ENCODE measurements at regions not wholly inside any gene's neighbourhood (a gene's known extent, or its start where the extent isn't known, plus 50 kb on each side); places are given as distances from the start of the nearest gene placed in this dataset.

DNA sequence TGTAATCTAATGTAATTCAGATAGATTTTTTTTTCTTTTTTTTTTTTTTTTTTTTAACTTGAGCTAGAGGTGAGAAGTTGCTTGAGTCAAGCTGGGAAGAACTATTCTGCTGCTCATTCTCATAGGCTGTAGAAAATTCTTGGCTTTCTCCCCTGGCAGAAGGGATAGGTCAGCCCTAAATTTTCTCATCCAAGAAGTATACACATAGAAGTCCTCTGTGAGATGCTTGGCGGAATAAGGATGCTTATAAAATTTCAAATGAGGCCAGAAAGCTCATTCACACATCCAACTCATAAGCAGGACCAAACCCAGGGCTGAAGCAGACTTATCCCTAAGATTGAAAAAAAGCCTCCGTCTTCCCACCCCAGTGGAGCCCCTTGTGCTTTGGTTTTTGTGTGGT is 572.5 kb downstream of the SQOR start:
- H2BK15ac ChIP-seq (ENCODE audit: low read depth, low read length) = no peak overlapping the region
- H3K4me3 ChIP-seq (ENCODE audit: insufficient read depth, low read depth, low read length) = no peak overlapping the region
- no peak for TF ChIP-seq MAZ (IDR thresholded peaks at IDR 0.05; ENCODE audit: borderline replicate concordance, low read depth, low read length)
- no peak for TF ChIP-seq MXI1 (IDR thresholded peaks at IDR 0.05; ENCODE audit: borderline replicate concordance, low read depth, low read length)
- TF ChIP-seq RCOR1 (IDR thresholded peaks at IDR 0.05; ENCODE audit: insufficient replicate concordance, low read length) = no peak
- no peak for TF ChIP-seq RAD21 (IDR thresholded peaks at IDR 0.05; ENCODE audit: low read length)
- TF ChIP-seq, protein P1, sequence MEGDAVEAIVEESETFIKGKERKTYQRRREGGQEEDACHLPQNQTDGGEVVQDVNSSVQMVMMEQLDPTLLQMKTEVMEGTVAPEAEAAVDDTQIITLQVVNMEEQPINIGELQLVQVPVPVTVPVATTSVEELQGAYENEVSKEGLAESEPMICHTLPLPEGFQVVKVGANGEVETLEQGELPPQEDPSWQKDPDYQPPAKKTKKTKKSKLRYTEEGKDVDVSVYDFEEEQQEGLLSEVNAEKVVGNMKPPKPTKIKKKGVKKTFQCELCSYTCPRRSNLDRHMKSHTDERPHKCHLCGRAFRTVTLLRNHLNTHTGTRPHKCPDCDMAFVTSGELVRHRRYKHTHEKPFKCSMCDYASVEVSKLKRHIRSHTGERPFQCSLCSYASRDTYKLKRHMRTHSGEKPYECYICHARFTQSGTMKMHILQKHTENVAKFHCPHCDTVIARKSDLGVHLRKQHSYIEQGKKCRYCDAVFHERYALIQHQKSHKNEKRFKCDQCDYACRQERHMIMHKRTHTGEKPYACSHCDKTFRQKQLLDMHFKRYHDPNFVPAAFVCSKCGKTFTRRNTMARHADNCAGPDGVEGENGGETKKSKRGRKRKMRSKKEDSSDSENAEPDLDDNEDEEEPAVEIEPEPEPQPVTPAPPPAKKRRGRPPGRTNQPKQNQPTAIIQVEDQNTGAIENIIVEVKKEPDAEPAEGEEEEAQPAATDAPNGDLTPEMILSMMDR (conservative IDR thresholded peaks at IDR 0.05; ENCODE audit: low read depth, low read length) = no peak
- no peak for TF ChIP-seq MAFK (IDR thresholded peaks at IDR 0.05; ENCODE audit: low read depth, low read length)
- no peak for TF ChIP-seq FOS (IDR thresholded peaks at IDR 0.05; ENCODE audit: low read depth, low read length)
- no peak for TF ChIP-seq CEBPB (IDR thresholded peaks at IDR 0.05; ENCODE audit: low read depth, low read length)
- no peak for TF ChIP-seq RFX5 (IDR thresholded peaks at IDR 0.05; ENCODE audit: low read depth, low read length)
- TF ChIP-seq, protein P2, sequence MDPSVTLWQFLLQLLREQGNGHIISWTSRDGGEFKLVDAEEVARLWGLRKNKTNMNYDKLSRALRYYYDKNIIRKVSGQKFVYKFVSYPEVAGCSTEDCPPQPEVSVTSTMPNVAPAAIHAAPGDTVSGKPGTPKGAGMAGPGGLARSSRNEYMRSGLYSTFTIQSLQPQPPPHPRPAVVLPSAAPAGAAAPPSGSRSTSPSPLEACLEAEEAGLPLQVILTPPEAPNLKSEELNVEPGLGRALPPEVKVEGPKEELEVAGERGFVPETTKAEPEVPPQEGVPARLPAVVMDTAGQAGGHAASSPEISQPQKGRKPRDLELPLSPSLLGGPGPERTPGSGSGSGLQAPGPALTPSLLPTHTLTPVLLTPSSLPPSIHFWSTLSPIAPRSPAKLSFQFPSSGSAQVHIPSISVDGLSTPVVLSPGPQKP (IDR thresholded peaks at IDR 0.05; ENCODE audit: borderline replicate concordance, low read depth, low read length) = no peak
- no peak for TF ChIP-seq POLR2A (IDR thresholded peaks at IDR 0.05; ENCODE audit: low read depth, low read length)
- TF ChIP-seq SMC3 (IDR thresholded peaks at IDR 0.05; ENCODE audit: low read depth, low read length) = no peak
- TF ChIP-seq BHLHE40 (IDR thresholded peaks at IDR 0.05; ENCODE audit: low read depth, low read length) = no peak
- no peak for TF ChIP-seq CHD1 (IDR thresholded peaks at IDR 0.05; ENCODE audit: low read depth, low read length)
- TF ChIP-seq NFE2L2 (IDR thresholded peaks at IDR 0.05; ENCODE audit: low read depth, low read length) = no peak
- no peaks in the 10 kb centered on the region for H3K36me3 ChIP-seq (ENCODE audit: control insufficient read depth, insufficient read depth, low read length)
- dilution Hi-C loops (cut with HindIII; ENCODE audit: low sequenced_read_pairs, unreplicated experiment) = no loop called here
- H2BK5ac ChIP-seq (ENCODE audit: low read depth, low read length, poor library complexity, severe bottlenecking) = no peak overlapping the region
- no peak overlapping the region for H3K9ac ChIP-seq (ENCODE audit: low read depth, low read length)
- no peak overlapping the region for H4K5ac ChIP-seq (ENCODE audit: low read depth, low read length)
- peaks cover 3% of the 10 kb centered on the region; the same call in 1 of the 2 replicates for H3K9me3 ChIP-seq (ENCODE audit: control insufficient read depth, insufficient read depth, low read length)
- ATAC-seq (ENCODE audit: low read depth) (no peak), DNase-seq (no peak)
- no CpG with 5 or more reads among the region's 2 CpGs for WGBS, 2 experiments (ENCODE audit: extremely low coverage in 2 of 2, insufficient read length in 1 of 2)
- no TSS peak for BruUV-seq (replicated peaks)
- no peak overlapping the region for H4K91ac ChIP-seq (ENCODE audit: insufficient read depth, low read depth, low read length)
- H3K56ac ChIP-seq (ENCODE audit: extremely low read depth, insufficient read depth, low read length) = no peak overlapping the region
- H2AK5ac ChIP-seq (ENCODE audit: low read depth, low read length) = no peak overlapping the region
- H3K27me3 ChIP-seq (ENCODE audit: control insufficient read depth, insufficient read depth, low read length) = no peaks in the 10 kb centered on the region
- H2BK20ac ChIP-seq (ENCODE audit: low read depth, low read length) = no peak overlapping the region
- intact Hi-C loops (cut with micrococcal nuclease) = no loop called here
- no peaks in the 10 kb centered on the region for H4K20me1 ChIP-seq (ENCODE audit: insufficient read depth, low read length)
- H3K23ac ChIP-seq (ENCODE audit: low read depth, low read length) = no peak overlapping the region
- no peak overlapping the region for H3K27ac ChIP-seq (ENCODE audit: insufficient read depth, low read length)
- ChIA-PET CTCF (no interaction called here), POLR2A (ENCODE audit: unreplicated experiment) (no interaction called here)
- in situ Hi-C loops (cut with MboI; ENCODE audit: low sequenced_read_pairs) = no loop called here
- no peaks in the 10 kb centered on the region for H3K79me1 ChIP-seq (ENCODE audit: low read depth in 1 of 2, low read length in 2 of 2)
- no peak overlapping the region for H3K18ac ChIP-seq (ENCODE audit: low read depth, low read length)
- H3K4ac ChIP-seq (ENCODE audit: low read depth, low read length) = no peak overlapping the region
- H4K8ac ChIP-seq (ENCODE audit: low read depth in 2 of 2, low read length in 2 of 2) = no peak overlapping the region
- no peak overlapping the region for H3K14ac ChIP-seq (replicated peaks; ENCODE audit: low read depth, low read length)
- H2BK120ac ChIP-seq (ENCODE audit: low read depth, low read length) = no peak overlapping the region
- H2AK9ac ChIP-seq (replicated peaks; ENCODE audit: low read depth, low read length, poor library complexity) = no peak overlapping the region
- no peak overlapping the region for H3K4me2 ChIP-seq (ENCODE audit: low read depth, low read length)
- no peaks in the 10 kb centered on the region for H3K4me1 ChIP-seq (ENCODE audit: control insufficient read depth, insufficient read depth, low read length)
- no peak overlapping the region for H2AFZ ChIP-seq (replicated peaks; ENCODE audit: low read length, poor library complexity)
- H3K9me1 ChIP-seq (ENCODE audit: insufficient read depth, low read length) = no peaks in the 10 kb centered on the region

Measured in IMR-90 (cell line).